Suprapubic skin (tissue), 4 donors: ENCODE measurements at regions not wholly inside any gene's neighbourhood (a gene's known extent, or its start where the extent isn't known, plus 50 kb on each side); places are given as distances from the start of the nearest gene placed in this dataset.

Experiments used
- DNase-seq, 2 donors: peaks; one replicate each; pipeline ENCODE4 v3.0.0-alpha.2; 2019; ENCODE audit warnings: low spot score in 2 of 2
- H3K27ac ChIP-seq: fragments of 200-600 bp; sonication (generic); one replicate; pipeline ENCODE4 v1.5.1; 2019
- H3K27me3 ChIP-seq: fragments of 200-600 bp; sonication (generic); one replicate; pipeline ENCODE4 v1.5.1; 2019
- H3K36me3 ChIP-seq: fragments of 200-600 bp; sonication (generic); one replicate; pipeline ENCODE4 v1.5.1; 2019
- H3K4me1 ChIP-seq: fragments of 200-600 bp; sonication (generic); one replicate; pipeline ENCODE4 v1.5.1; 2019
- H3K4me3 ChIP-seq: fragments of 200-600 bp; sonication (generic); one replicate; pipeline ENCODE4 v1.5.1; 2019; ENCODE audit warnings: mild to moderate bottlenecking
- H3K9me3 ChIP-seq: fragments of 200-600 bp; sonication (generic); one replicate; pipeline ENCODE4 v1.5.1; 2019
- EP300 ChIP-seq: sonication (generic); formaldehyde crosslinking; IDR thresholded peaks from one replicate; pipeline ENCODE4 v1.6.1; 2017; ENCODE audit warnings: antibody characterized with exemption
- POLR2A ChIP-seq, 2 donors: fragments of 450-650 bp; IDR thresholded peaks; one replicate each; pipeline ENCODE4 v1.6.1; 2017; ENCODE audit warnings: antibody characterized with exemption in 2 of 2, mild to moderate bottlenecking in 2 of 2, moderate library complexity in 2 of 2
- POLR2AphosphoS5 ChIP-seq, 3 donors: sonication (generic); formaldehyde crosslinking; IDR thresholded peaks; one replicate each; pipeline ENCODE4 v1.6.1; 2017; ENCODE audit warnings: antibody characterized with exemption in 3 of 3
- WGBS: methylation state at CpG from one replicate; pipeline ENCODE4 v1.1.5; 2018; 5-methylcytosine and 5-hydroxymethylcytosine counted together
- TF ChIP-seq, protein P1 (sequence below), 2 donors: fragments of 200-600 bp in 1 of 2; fragments of 450-650 bp in 1 of 2; sonication (generic) in 1 of 2; IDR thresholded peaks; one replicate each; pipeline ENCODE4 v1.5.1; 2016 to 2019; ENCODE audit warnings: antibody characterized with exemption in 2 of 2, mild to moderate bottlenecking in 1 of 2, moderate library complexity in 1 of 2

DNA sequence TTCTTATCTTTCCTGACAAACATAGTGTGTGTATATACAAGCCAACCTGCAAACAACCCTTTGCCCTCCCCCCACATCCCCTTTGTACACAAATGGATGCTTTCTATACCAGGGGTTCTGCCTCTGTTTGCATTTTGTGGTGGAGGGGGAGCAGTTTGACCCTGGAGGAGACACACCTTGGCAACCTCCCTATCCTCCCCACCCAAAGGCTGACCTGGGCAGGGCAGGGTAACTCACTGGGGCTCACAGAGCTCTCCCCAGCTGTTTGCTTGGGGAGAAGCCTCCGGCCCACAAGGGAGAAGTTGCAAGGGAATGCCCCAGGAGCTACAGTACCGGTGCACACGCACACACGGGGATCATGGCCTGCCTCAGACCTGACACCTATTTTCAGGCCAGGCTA, 372.6 kb downstream of the BCOR start:
- Histone ChIP-seq H3K4me3 (no peak overlapping the region), H3K27me3 (no peaks in the 10 kb centered on the region), H3K27ac (no peak overlapping the region), H3K4me1 (no peaks in the 10 kb centered on the region), H3K9me3 (no peaks in the 10 kb centered on the region), H3K36me3 (no peaks in the 10 kb centered on the region)
- WGBS, result 82% methylated on average over 4 of the region's 4 CpGs
- DNase-seq, result no peak
- no peak for TF ChIP-seq EP300
- TF ChIP-seq, protein P1, sequence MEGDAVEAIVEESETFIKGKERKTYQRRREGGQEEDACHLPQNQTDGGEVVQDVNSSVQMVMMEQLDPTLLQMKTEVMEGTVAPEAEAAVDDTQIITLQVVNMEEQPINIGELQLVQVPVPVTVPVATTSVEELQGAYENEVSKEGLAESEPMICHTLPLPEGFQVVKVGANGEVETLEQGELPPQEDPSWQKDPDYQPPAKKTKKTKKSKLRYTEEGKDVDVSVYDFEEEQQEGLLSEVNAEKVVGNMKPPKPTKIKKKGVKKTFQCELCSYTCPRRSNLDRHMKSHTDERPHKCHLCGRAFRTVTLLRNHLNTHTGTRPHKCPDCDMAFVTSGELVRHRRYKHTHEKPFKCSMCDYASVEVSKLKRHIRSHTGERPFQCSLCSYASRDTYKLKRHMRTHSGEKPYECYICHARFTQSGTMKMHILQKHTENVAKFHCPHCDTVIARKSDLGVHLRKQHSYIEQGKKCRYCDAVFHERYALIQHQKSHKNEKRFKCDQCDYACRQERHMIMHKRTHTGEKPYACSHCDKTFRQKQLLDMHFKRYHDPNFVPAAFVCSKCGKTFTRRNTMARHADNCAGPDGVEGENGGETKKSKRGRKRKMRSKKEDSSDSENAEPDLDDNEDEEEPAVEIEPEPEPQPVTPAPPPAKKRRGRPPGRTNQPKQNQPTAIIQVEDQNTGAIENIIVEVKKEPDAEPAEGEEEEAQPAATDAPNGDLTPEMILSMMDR (IDR thresholded peaks at IDR 0.05), result no peak
- no peak for TF ChIP-seq POLR2A (IDR thresholded peaks at IDR 0.05)
- no peak for TF ChIP-seq POLR2AphosphoS5 (IDR thresholded peaks at IDR 0.05)

- WGBS, result 65% methylated on average over 6 of the region's 13 CpGs
- no peaks in the 10 kb centered on the region for H3K9me3 ChIP-seq
- TF ChIP-seq, protein P1 (IDR thresholded peaks at IDR 0.05), result no peak
- DNase-seq, result no peak
- no peak overlapping the region for H3K4me3 ChIP-seq
- H3K27me3 ChIP-seq, result no peaks in the 10 kb centered on the region
- no peaks in the 10 kb centered on the region for H3K36me3 ChIP-seq
- peaks cover 8% of the 10 kb centered on the region for H3K4me1 ChIP-seq
- H3K27ac ChIP-seq, result no peak overlapping the region
Measured at GRCh38 chrX:39725928-39726619, 371.7 kb downstream of the BCOR start.

DNA sequence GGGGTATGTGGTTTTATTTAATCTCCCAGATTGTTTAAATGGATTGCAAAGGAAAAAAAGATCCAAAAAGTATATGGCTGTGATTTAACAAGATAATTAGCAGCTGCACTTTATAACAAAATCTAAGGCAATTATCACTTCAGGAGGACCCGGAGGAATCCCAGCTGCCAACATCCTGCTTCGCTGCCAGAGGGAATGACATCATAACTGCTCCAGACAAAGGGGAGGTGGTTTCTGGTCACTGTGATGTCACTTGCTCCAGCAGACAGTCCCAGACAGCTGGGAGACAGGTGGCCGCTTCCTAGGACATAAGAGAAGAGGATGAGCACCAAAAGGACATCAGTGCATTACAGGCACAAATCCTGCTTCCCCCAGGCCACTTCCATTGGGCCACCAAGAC, 371.0 kb downstream of the BCOR start:
- 41% methylated on average over 3 of the region's 3 CpGs for WGBS
- Histone ChIP-seq H3K9me3 (no peaks in the 10 kb centered on the region), H3K4me1 (peaks cover 13% of the 10 kb centered on the region), H3K36me3 (no peaks in the 10 kb centered on the region), H3K4me3 (no peak overlapping the region), H3K27ac (no peak overlapping the region), H3K27me3 (no peaks in the 10 kb centered on the region)
- TF ChIP-seq, protein P1 (IDR thresholded peaks at IDR 0.05), result no peak
- TF ChIP-seq POLR2A (IDR thresholded peaks at IDR 0.05) (no peak), EP300 (no peak), POLR2AphosphoS5 (IDR thresholded peaks at IDR 0.05) (no peak)
- no peak for DNase-seq

GRCh38 chrX:39728025-39728424, 369.7 kb downstream of the BCOR start:
- Histone ChIP-seq H3K27me3 (no peaks in the 10 kb centered on the region), H3K9me3 (no peaks in the 10 kb centered on the region), H3K4me3 (no peak overlapping the region), H3K4me1 (peaks cover 13% of the 10 kb centered on the region), H3K27ac (no peak overlapping the region), H3K36me3 (no peaks in the 10 kb centered on the region)
- DNase-seq, result no peak
- TF ChIP-seq EP300, result no peak
- WGBS, result 23% methylated on average over 4 of the region's 4 CpGs

- no peak for DNase-seq
- Histone ChIP-seq H3K27ac (no peak overlapping the region), H3K9me3 (no peaks in the 10 kb centered on the region), H3K36me3 (no peaks in the 10 kb centered on the region), H3K4me1 (peaks cover 13% of the 10 kb centered on the region), H3K4me3 (no peak overlapping the region), H3K27me3 (no peaks in the 10 kb centered on the region)
- 87% methylated on average over 6 of the region's 6 CpGs for WGBS
- TF ChIP-seq POLR2A (IDR thresholded peaks at IDR 0.05), result no peak
- TF ChIP-seq EP300, result no peak
- TF ChIP-seq, protein P1 (IDR thresholded peaks at IDR 0.05), result no peak
- TF ChIP-seq POLR2AphosphoS5 (IDR thresholded peaks at IDR 0.05), result no peak
Measured at GRCh38 chrX:39728852-39729598, 368.7 kb downstream of the BCOR start.
